ENCODE measurements at regions not wholly inside any gene's neighbourhood (a gene's known extent, or its start where the extent isn't known, plus 50 kb on each side); places are given as distances from the start of the nearest gene placed in this dataset.

DNA sequence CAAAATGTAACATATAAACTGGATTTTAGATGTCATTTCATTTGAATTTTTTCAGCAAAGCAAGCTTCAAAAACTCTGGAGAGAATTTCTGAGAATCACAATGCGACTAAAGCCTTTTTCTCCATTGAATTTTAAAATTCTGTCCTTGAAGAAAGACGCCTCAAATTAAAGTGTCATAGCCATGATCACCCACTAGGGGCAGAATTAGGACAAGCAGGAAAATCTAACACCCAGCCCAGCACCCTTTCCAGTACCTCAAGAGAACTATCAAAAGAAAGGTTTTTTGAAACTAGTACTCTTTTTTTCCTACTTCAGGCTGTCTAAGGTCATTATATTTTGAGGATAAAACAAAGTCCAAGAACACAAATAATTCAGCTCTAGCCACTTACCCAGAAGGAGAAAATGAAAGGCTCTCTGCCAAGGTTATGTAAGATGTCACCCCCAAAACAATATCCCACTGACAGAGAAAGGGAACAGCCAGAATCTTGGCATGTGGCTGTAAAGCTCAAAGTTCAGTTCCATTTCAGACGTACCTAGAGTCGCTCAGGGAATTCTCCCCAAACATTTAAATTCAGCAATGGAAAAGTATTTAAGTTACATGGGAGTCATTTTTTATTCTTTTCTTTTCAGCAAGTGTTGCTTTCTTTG lies 299.4 kb downstream of the SNX13 start:
- no peak overlapping the region for H3K4me3 ChIP-seq (ENCODE audit: low read length)
- H3K27me3 ChIP-seq (ENCODE audit: control insufficient read depth, insufficient read depth, low read length) = no peaks in the 10 kb centered on the region
- no peaks in the 10 kb centered on the region for H3K9me3 ChIP-seq (replicated peaks; ENCODE audit: low read length)
- no peaks in the 10 kb centered on the region for H3K4me1 ChIP-seq (ENCODE audit: control insufficient read depth, insufficient read depth, low read length)
- H3K36me3 ChIP-seq (ENCODE audit: insufficient read depth, low read length) = no peaks in the 10 kb centered on the region
- H3K4me2 ChIP-seq (ENCODE audit: low read length) = no peak overlapping the region
- H3K9ac ChIP-seq (ENCODE audit: low read depth, low read length) = no peak overlapping the region

DNA sequence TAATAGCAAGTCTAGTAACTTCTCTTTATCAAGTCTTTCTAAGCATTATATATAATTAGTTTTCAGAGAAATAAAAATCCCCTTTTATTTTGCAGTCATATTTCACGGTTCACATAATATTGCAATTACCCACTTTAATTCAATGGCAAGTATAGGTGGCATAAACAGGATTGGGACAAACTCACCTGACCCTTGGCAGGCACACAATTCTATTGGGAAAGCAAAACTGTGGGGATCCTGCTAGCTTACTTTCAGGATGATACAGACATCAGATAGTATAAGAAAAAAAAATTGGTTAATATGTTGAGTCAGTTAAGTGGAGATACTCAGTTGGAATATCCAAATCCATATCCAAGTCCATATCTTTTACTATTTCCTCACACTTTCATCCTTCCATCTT lies 294.8 kb downstream of the SNX13 start:
- Histone ChIP-seq H3K36me3 (ENCODE audit: insufficient read depth, low read length) (no peaks in the 10 kb centered on the region), H3K27me3 (ENCODE audit: control insufficient read depth, insufficient read depth, low read length) (no peaks in the 10 kb centered on the region), H3K4me3 (ENCODE audit: low read length) (no peak overlapping the region), H3K9me3 (replicated peaks; ENCODE audit: low read length) (no peaks in the 10 kb centered on the region), H3K9ac (ENCODE audit: low read depth, low read length) (no peak overlapping the region), H3K4me1 (ENCODE audit: control insufficient read depth, insufficient read depth, low read length) (peaks cover 7% of the 10 kb centered on the region), H3K4me2 (ENCODE audit: low read length) (no peak overlapping the region)

DNA sequence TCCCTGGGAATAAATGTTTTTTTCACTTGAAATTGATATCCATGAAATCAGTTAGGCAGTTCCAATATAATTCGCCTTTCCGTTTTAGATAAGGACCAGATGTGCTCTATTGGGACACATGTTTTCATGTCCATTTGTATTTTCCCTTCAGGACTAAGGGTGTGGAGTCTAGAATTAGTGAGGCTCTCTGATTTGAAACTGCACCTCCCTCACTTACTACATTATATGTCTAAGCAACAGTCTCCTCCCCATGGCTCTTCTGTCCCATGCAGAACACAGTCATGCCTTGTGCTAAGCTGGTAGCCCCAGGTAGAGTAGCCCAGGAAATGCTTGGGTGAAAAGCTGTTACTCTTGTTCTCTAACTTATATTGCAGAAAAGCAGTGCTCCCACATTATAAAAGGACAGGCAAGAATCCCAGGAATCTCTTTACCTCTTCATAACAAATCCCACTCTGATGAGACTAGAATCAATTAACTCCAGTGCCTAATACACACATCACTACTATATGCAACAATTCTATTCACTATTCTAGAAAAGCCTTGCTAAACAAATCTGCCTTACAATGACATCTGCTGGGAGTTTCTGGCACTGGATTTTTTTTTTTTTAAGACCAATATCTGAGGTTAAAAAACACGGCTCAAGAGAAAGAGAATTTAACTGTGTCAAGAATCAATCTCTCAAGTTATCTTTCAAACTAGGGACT lies 293.9 kb downstream of the SNX13 start:
- no peak overlapping the region for H3K4me3 ChIP-seq (ENCODE audit: low read length)
- peaks cover 12% of the 10 kb centered on the region for H3K4me1 ChIP-seq (ENCODE audit: control insufficient read depth, insufficient read depth, low read length)
- H3K36me3 ChIP-seq (ENCODE audit: insufficient read depth, low read length) = no peaks in the 10 kb centered on the region
- no peak overlapping the region for H3K4me2 ChIP-seq (ENCODE audit: low read length)
- H3K9ac ChIP-seq (ENCODE audit: low read depth, low read length) = no peak overlapping the region
- no peaks in the 10 kb centered on the region for H3K27me3 ChIP-seq (ENCODE audit: control insufficient read depth, insufficient read depth, low read length)
- H3K9me3 ChIP-seq (replicated peaks; ENCODE audit: low read length) = no peaks in the 10 kb centered on the region

DNA sequence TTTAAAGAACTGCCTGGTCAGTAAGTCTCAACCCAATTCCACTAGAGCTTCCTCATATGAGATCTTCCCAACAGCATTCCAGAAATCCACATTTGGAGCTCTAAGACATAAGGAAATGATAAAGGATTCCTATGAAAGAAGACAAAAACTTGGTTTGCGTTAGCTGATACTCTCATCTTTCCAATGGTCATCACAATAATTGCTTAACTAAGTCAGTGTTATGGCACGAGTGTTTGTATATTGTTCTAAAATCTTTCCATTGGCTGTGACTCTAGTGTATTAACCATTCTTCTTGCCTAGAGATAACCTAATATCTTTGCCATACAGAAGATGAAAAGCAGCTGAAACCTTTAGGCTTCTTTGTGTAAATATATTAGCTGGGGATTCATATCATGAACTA lies 289.0 kb downstream of the SNX13 start:
- no peak overlapping the region for H3K4me2 ChIP-seq (ENCODE audit: low read length)
- H3K4me1 ChIP-seq (ENCODE audit: control insufficient read depth, insufficient read depth, low read length) = peaks cover 18% of the 10 kb centered on the region
- H3K9me3 ChIP-seq (replicated peaks; ENCODE audit: low read length) = no peaks in the 10 kb centered on the region
- no peak overlapping the region for H3K4me3 ChIP-seq (ENCODE audit: low read length)
- peak overlapping the region; percentile 5 for H3K9ac ChIP-seq (ENCODE audit: low read depth, low read length)
- no peaks in the 10 kb centered on the region for H3K36me3 ChIP-seq (ENCODE audit: insufficient read depth, low read length)
- H3K27me3 ChIP-seq (ENCODE audit: control insufficient read depth, insufficient read depth, low read length) = no peaks in the 10 kb centered on the region

DNA sequence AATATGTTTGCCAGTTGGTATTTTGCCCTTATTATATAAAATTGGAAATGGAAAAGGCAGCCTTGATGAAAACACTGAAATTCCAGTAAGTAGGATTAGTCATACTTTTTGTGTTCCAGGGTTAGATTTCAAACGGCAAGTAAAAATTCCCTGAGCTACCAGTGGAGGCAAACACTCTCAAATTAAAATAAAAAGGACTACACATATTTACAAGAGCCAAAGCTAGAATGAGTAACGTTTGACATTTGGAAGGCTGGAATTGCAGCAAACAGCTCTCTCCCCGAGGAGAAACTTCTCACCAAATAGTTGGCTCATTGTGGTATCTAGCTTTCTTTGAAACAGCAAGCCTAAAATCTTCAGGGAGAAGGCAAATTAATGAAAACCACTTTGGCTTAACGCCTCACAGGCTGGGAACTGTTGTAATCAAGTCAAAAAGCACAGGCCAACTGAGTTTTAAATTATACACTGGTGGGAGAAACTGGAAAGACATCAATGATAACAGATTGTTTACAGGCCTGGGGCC lies 288.4 kb downstream of the SNX13 start:
- H3K9me3 ChIP-seq (replicated peaks; ENCODE audit: low read length) = no peaks in the 10 kb centered on the region
- H3K4me2 ChIP-seq (ENCODE audit: low read length) = peak overlapping the region; percentile 48
- H3K36me3 ChIP-seq (ENCODE audit: insufficient read depth, low read length) = no peaks in the 10 kb centered on the region
- H3K4me1 ChIP-seq (ENCODE audit: control insufficient read depth, insufficient read depth, low read length) = peaks cover 16% of the 10 kb centered on the region
- peak overlapping the region; percentile 53 for H3K9ac ChIP-seq (ENCODE audit: low read depth, low read length)
- H3K27me3 ChIP-seq (ENCODE audit: control insufficient read depth, insufficient read depth, low read length) = no peaks in the 10 kb centered on the region
- no peak overlapping the region for H3K4me3 ChIP-seq (ENCODE audit: low read length)

DNA sequence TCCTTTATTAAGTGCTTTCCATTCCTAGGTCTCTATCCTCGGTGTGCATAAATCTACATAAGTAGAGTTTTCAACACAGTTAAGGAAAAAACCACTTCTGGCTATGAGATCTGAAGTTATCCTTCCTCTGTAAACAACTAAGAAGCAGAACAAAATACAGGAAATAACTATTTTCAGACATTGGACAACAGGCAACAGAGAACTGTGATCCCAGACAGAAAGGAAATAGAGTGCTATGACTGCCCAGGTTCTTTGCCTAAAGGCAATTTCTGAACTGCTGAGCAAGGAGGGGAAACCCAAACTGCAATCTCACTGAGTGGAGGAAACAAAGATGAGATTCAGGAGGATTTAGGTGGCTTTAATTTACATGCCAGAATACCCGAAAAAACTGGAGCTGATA lies 285.4 kb downstream of the SNX13 start:
- peaks cover 16% of the 10 kb centered on the region for H3K4me1 ChIP-seq (ENCODE audit: control insufficient read depth, insufficient read depth, low read length)
- H3K4me2 ChIP-seq (ENCODE audit: low read length) = no peak overlapping the region
- H3K9me3 ChIP-seq (replicated peaks; ENCODE audit: low read length) = no peaks in the 10 kb centered on the region
- no peak overlapping the region for H3K4me3 ChIP-seq (ENCODE audit: low read length)
- no peaks in the 10 kb centered on the region for H3K27me3 ChIP-seq (ENCODE audit: control insufficient read depth, insufficient read depth, low read length)
- no peaks in the 10 kb centered on the region for H3K36me3 ChIP-seq (ENCODE audit: insufficient read depth, low read length)
- no peak overlapping the region for H3K9ac ChIP-seq (ENCODE audit: low read depth, low read length)

DNA sequence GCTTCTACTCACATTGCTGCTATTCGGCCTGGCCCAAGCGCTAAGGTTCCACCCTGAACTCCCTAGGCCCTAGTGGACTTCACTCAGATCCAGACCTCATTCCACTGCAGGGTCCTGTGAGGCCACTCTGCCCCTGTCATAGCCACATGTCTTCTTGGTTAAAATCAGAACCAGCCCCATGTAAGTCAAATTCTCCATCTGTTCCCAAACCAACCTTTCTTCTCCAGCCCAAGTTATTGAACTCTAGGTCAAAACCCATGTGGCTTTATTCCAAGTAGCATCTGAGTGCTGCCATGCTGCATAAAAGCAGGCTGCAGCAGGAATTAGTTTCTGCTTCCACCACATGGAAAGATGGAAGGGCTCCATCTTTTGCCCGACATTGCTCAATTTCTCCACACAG lies 281.2 kb downstream of the SNX13 start:
- Histone ChIP-seq H3K36me3 (ENCODE audit: insufficient read depth, low read length) (no peaks in the 10 kb centered on the region), H3K4me1 (ENCODE audit: control insufficient read depth, insufficient read depth, low read length) (peaks cover 21% of the 10 kb centered on the region), H3K9ac (ENCODE audit: low read depth, low read length) (no peak overlapping the region)

DNA sequence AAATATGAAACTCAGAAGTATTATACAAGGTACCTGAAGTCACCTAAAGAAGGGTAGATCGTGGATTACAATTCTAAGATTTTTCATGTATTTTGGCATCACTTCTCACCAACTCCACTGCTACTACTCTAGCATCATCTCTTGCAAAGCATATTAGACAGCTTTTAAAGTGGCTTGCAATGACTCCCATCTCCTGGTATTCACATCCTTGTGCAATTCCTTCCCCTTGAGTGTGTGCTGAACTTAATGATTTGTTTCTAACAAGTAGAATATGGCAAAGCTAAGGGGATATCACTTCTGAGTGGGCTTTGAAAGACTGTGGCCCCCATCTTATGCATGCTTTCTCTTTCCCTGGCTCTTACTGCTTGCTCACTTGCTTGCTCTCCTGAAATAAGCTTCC lies 280.2 kb downstream of the SNX13 start:
- H3K4me1 ChIP-seq (ENCODE audit: control insufficient read depth, insufficient read depth, low read length) = peaks cover 21% of the 10 kb centered on the region
- no peak overlapping the region for H3K4me2 ChIP-seq (ENCODE audit: low read length)
- no peak overlapping the region for H3K9ac ChIP-seq (ENCODE audit: low read depth, low read length)
- no peak overlapping the region for H3K4me3 ChIP-seq (ENCODE audit: low read length)
- no peaks in the 10 kb centered on the region for H3K36me3 ChIP-seq (ENCODE audit: insufficient read depth, low read length)
- no peaks in the 10 kb centered on the region for H3K9me3 ChIP-seq (replicated peaks; ENCODE audit: low read length)
- no peaks in the 10 kb centered on the region for H3K27me3 ChIP-seq (ENCODE audit: control insufficient read depth, insufficient read depth, low read length)

More for the DNA sequence above, 281.2 kb downstream of the SNX13 start:
- Histone ChIP-seq H3K27me3 (ENCODE audit: control insufficient read depth, insufficient read depth, low read length) (no peaks in the 10 kb centered on the region), H3K4me3 (ENCODE audit: low read length) (no peak overlapping the region), H3K4me2 (ENCODE audit: low read length) (no peak overlapping the region), H3K9me3 (replicated peaks; ENCODE audit: low read length) (no peaks in the 10 kb centered on the region)

DNA sequence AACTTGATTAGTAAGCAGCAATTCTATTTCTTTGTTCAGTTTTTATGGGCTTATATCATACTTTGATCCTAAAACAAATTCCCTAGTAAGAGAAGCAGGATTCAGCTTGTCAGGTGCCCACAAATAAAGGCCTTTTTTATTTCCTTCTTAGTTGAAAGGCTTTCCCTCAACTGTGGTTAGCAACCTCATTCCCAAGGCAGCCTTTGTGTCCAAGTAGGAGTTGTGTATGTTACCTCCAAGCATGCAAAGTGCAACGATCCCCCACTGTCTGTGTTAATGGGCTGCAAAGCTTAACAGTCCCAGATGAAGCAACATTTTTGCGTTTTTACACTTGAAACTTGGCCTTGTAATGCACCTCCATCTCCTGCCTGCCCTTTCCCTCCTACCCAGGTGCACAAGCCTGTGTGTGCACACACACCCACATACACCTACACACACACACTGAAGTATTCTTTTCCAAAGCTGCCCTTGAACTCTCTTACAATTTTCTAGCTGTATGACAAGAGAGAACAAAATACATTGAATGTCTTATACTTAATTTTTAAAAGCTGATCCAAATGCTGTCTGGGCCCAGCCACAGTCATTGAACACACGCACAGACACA lies 278.2 kb downstream of the SNX13 start:
- H3K4me3 ChIP-seq (ENCODE audit: low read length) = no peak overlapping the region
- H3K9me3 ChIP-seq (replicated peaks; ENCODE audit: low read length) = no peaks in the 10 kb centered on the region
- no peaks in the 10 kb centered on the region for H3K27me3 ChIP-seq (ENCODE audit: control insufficient read depth, insufficient read depth, low read length)
- H3K4me1 ChIP-seq (ENCODE audit: control insufficient read depth, insufficient read depth, low read length) = peaks cover 21% of the 10 kb centered on the region
- H3K9ac ChIP-seq (ENCODE audit: low read depth, low read length) = no peak overlapping the region
- no peak overlapping the region for H3K4me2 ChIP-seq (ENCODE audit: low read length)
- no peaks in the 10 kb centered on the region for H3K36me3 ChIP-seq (ENCODE audit: insufficient read depth, low read length)

DNA sequence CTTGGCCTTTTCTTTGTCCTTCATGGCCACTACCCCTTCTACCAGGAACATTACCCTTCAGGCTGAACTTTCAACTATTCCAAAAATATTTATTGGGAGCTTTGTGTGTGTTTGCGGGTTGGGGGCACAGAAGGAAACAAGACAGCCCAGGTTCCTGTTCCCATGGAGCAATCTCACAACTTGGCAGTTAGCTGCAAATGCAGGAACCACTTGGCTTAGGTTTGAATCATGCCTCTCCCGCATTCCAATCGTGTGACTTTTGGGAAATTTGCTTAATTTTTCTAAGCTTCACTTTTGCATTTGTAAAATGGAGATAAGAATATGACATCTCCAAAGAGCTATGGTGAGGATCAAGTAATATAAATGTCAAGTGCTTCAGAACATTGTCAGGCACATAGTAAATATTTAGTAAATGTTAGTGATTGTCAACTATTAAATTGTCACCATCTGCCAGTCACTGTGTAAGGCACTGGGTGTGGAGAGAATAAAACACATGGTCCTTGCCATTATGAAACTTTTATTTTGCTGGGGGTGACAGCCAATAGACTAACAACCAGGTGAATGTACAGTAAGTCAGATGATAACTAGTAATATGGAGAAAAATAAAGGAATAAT lies 277.1 kb downstream of the SNX13 start:
- Histone ChIP-seq H3K9ac (ENCODE audit: low read depth, low read length) (peak overlapping the region; percentile 4), H3K4me3 (ENCODE audit: low read length) (peak overlapping the region; percentile 30), H3K4me1 (ENCODE audit: control insufficient read depth, insufficient read depth, low read length) (peaks cover 21% of the 10 kb centered on the region)

DNA sequence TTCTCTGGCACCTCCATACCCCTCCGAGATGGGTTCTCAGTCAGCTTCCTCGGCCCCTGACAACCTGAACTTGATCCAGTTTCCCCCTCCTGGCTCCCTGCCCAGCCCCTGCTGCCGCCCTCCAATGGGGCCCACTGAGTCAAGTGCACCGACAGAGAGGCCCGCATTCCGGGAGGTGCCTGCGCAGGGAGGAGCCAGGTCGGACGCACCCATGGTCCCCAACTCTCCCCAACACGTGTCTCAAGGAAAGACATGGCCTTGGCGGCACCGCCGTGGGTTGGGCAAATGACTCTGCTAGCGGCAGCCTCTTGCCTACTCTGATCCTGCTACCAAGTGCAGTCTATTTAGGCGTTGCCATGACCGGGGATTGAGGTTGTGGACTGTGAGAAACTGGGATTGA lies 275.3 kb downstream of the SNX13 start:
- Histone ChIP-seq H3K9me3 (replicated peaks; ENCODE audit: low read length) (no peaks in the 10 kb centered on the region), H3K4me1 (ENCODE audit: control insufficient read depth, insufficient read depth, low read length) (peaks cover 21% of the 10 kb centered on the region), H3K4me2 (ENCODE audit: low read length) (no peak overlapping the region), H3K36me3 (ENCODE audit: insufficient read depth, low read length) (no peaks in the 10 kb centered on the region), H3K27me3 (ENCODE audit: control insufficient read depth, insufficient read depth, low read length) (no peaks in the 10 kb centered on the region), H3K4me3 (ENCODE audit: low read length) (no peak overlapping the region), H3K9ac (ENCODE audit: low read depth, low read length) (no peak overlapping the region)

More for the DNA sequence above, 277.1 kb downstream of the SNX13 start:
- Histone ChIP-seq H3K36me3 (ENCODE audit: insufficient read depth, low read length) (no peaks in the 10 kb centered on the region), H3K27me3 (ENCODE audit: control insufficient read depth, insufficient read depth, low read length) (no peaks in the 10 kb centered on the region), H3K4me2 (ENCODE audit: low read length) (peak overlapping the region; percentile 31), H3K9me3 (replicated peaks; ENCODE audit: low read length) (no peaks in the 10 kb centered on the region)

Data from skeletal muscle satellite cell (primary cell).